Caco-2 (cell line): ENCODE measurements at regions not wholly inside any gene's neighbourhood (a gene's known extent, or its start where the extent isn't known, plus 50 kb on each side); places are given as distances from the start of the nearest gene placed in this dataset.

Experiments
- BruUV-seq: library from RNA; stranded (reverse); fragments of 400-500 nt; replicated peaks from 2 replicates; lab custom pipeline; 2021; lab: Mats Ljungman, UMichigan
- CTCF ChIA-PET: fragments of 300-600 bp; sonication (Branson Sonifier 250); formaldehyde crosslinking; loops from one replicate; lab custom pipeline; 2022; ENCODE audit warnings: antibody characterized with exemption; lab: Charles Lee
- POLR2A ChIA-PET: fragments of 300-600 bp; sonication (Branson Sonifier 250); formaldehyde crosslinking; loops from one replicate; lab custom pipeline; 2022; ENCODE audit warnings: antibody characterized with exemption; lab: Charles Lee
- DNase-seq, 2 experiments: peaks; one replicate each; pipeline versions ENCODE4 v3.0.0 to v3.0.0-alpha.2; 2020 to 2022
- H3K27me3 ChIP-seq: replicated peaks from 2 replicates; pipeline ENCODE4 v1.6.0; 2011; ENCODE audit warnings: low read length; ENCODE audit not compliant: control insufficient read depth, insufficient read depth
- H3K36me3 ChIP-seq: 2 replicates; pipeline ENCODE4 v1.5.1; 2011; ENCODE audit warnings: low read length; ENCODE audit not compliant: control insufficient read depth, insufficient read depth
- H3K4me1 ChIP-seq: fragments of 250-450 bp; sonication (Bioruptor Pico); 2 replicates; pipeline ENCODE4 v1.5.1; 2020; ENCODE audit warnings: mild to moderate bottlenecking
- H3K4me3 ChIP-seq: 2 replicates; pipeline ENCODE4 v1.5.1; 2011; ENCODE audit warnings: low read depth, mild to moderate bottlenecking, control low read depth, low read length
- H3K9me3 ChIP-seq: fragments of 250-450 bp; sonication (Bioruptor Pico); 2 replicates; pipeline ENCODE4 v1.5.1; 2020; ENCODE audit warnings: mild to moderate bottlenecking, moderate library complexity
- H3K27ac Mint-ChIP-seq: one replicate; pipeline ENCODE4 v1.8.0; 2022; ENCODE audit warnings: mixed read lengths; ENCODE audit not compliant: unreplicated experiment
- H3K27me3 Mint-ChIP-seq: one replicate; pipeline ENCODE4 v1.8.0; 2022; ENCODE audit warnings: mixed read lengths; ENCODE audit not compliant: insufficient read depth, unreplicated experiment
- H3K36me3 Mint-ChIP-seq: one replicate; pipeline ENCODE4 v1.8.0; 2022; ENCODE audit warnings: mild to moderate bottlenecking, mixed read lengths; ENCODE audit not compliant: insufficient read depth, unreplicated experiment
- H3K4me1 Mint-ChIP-seq: one replicate; pipeline ENCODE4 v1.8.0; 2022; ENCODE audit warnings: low read depth, mixed read lengths; ENCODE audit not compliant: unreplicated experiment
- H3K4me3 Mint-ChIP-seq: one replicate; pipeline ENCODE4 v1.8.0; 2022; ENCODE audit warnings: mild to moderate bottlenecking, moderate library complexity, mixed read lengths; ENCODE audit not compliant: unreplicated experiment
- H3K9me3 Mint-ChIP-seq: one replicate; pipeline ENCODE4 v1.8.0; 2022; ENCODE audit warnings: mixed read lengths; ENCODE audit not compliant: unreplicated experiment
- intact Hi-C: fragments of 100-400 bp; cut with micrococcal nuclease; formaldehyde crosslinking; loops from one replicate; pipeline ENCODE4 v1.10.0; 2022; ENCODE audit not compliant: unreplicated experiment
- TF ChIP-seq, protein P1 (sequence below), 2 experiments: fragments of 200-600 bp in 1 of 2; IDR thresholded peaks; 1 replicate in 1 of 2; 2 replicates in 1 of 2; pipeline versions ENCODE4 v1.5.1 to v1.8.0; 2011 to 2022; ENCODE audit warnings: antibody characterized with exemption in 1 of 2, control low read depth in 1 of 2, inconsistent platforms in 1 of 2, low read depth in 1 of 2, low read length in 1 of 2, mild to moderate bottlenecking in 1 of 2, moderate library complexity in 1 of 2; ENCODE audit not compliant: insufficient read depth in 1 of 2, severe bottlenecking in 1 of 2, unreplicated experiment in 1 of 2

DNA sequence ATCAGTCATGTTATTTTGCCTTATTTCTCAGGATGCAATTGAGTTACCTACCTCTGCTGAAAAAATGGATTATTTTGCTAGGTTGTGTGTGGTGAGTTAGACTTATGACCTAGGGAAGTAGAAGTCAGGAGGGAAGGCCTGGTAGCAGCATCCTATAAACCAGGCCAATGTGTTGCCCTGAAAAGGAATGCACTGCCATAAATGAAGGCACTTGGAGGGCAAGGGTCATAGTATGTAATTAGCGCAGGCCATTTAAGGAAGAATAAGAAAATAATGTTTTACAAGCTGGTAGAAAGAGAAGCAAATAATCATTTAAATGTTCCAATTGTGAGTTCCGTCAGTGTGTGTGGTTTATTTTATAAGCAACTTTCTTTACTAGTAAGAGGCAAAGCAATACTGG lies 698.8 kb downstream of the KCNJ2 start:
- no peak overlapping the region for H3K27ac Mint-ChIP-seq
- no TSS peak for BruUV-seq
- peak in 1 of 2 experiments; percentile 46 for DNase-seq
- Histone ChIP-seq H3K4me1 (peaks cover 15% of the 10 kb centered on the region), H3K4me3 (no peak overlapping the region), H3K27me3 (no peaks in the 10 kb centered on the region), H3K9me3 (no peaks in the 10 kb centered on the region; the same call in 1 of the 2 replicates), H3K36me3 (no peaks in the 10 kb centered on the region)
- intact Hi-C loops: no loop called here
- no peaks in the 10 kb centered on the region for H3K36me3 Mint-ChIP-seq
- ChIA-PET CTCF (no interaction called here), POLR2A (no interaction called here)
- peaks cover 6% of the 10 kb centered on the region for H3K4me1 Mint-ChIP-seq
- no peaks in the 10 kb centered on the region for H3K27me3 Mint-ChIP-seq
- TF ChIP-seq, protein P1, sequence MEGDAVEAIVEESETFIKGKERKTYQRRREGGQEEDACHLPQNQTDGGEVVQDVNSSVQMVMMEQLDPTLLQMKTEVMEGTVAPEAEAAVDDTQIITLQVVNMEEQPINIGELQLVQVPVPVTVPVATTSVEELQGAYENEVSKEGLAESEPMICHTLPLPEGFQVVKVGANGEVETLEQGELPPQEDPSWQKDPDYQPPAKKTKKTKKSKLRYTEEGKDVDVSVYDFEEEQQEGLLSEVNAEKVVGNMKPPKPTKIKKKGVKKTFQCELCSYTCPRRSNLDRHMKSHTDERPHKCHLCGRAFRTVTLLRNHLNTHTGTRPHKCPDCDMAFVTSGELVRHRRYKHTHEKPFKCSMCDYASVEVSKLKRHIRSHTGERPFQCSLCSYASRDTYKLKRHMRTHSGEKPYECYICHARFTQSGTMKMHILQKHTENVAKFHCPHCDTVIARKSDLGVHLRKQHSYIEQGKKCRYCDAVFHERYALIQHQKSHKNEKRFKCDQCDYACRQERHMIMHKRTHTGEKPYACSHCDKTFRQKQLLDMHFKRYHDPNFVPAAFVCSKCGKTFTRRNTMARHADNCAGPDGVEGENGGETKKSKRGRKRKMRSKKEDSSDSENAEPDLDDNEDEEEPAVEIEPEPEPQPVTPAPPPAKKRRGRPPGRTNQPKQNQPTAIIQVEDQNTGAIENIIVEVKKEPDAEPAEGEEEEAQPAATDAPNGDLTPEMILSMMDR (IDR thresholded peaks at IDR 0.05; ENCODE audit: insufficient read depth in 1 of 2, low read depth in 1 of 2, low read length in 1 of 2, severe bottlenecking in 1 of 2, unreplicated experiment in 1 of 2): no peak
- peaks cover 18% of the 10 kb centered on the region for H3K9me3 Mint-ChIP-seq
- H3K4me3 Mint-ChIP-seq: no peak overlapping the region

DNA sequence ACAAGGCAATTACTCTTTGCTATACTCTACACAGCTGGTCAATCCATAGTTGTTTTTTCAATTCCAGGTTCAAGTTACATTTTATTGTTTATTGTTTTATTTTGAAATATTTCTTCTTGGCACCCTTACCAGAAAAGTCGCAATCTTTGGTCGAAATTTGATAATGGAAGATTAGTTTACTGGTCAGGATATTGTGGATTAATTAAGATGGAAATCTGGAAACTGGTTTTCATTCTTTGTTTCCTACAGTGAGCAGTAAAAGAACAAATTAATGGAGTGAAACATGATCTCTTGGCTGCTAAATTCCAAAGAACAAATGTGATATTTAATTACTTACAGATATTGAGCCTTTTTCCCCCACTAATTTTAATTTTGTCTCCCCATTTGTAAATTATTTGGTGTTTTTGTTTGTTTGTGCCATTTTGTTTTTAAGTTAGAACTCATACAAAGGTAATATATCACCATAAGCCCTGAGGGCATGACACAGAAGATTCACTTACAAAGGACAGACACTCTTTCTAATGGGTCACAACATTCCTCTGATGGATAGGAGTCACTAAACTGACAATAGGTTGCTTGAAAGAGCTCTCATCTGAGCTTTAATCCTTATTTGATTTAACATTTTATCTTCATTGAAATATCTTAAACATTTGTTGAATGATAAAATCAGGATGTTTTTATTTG lies 700.2 kb downstream of the KCNJ2 start:
- CTCF ChIA-PET: no interaction called here
- no peak overlapping the region for H3K4me3 Mint-ChIP-seq
- DNase-seq: no peak
- H3K36me3 Mint-ChIP-seq: no peaks in the 10 kb centered on the region
- no peaks in the 10 kb centered on the region for H3K36me3 ChIP-seq
- intact Hi-C loops: no loop called here
- H3K9me3 ChIP-seq: no peaks in the 10 kb centered on the region; the same call in 1 of the 2 replicates
- no peak overlapping the region for H3K4me3 ChIP-seq
- no TSS peak for BruUV-seq
- H3K4me1 Mint-ChIP-seq: peaks cover 6% of the 10 kb centered on the region
- no peaks in the 10 kb centered on the region for H3K27me3 ChIP-seq
- TF ChIP-seq, protein P1 (IDR thresholded peaks at IDR 0.05; ENCODE audit: insufficient read depth in 1 of 2, low read depth in 1 of 2, low read length in 1 of 2, severe bottlenecking in 1 of 2, unreplicated experiment in 1 of 2): no peak
- peaks cover 4% of the 10 kb centered on the region for H3K9me3 Mint-ChIP-seq
- POLR2A ChIA-PET: no interaction called here
- peaks cover 15% of the 10 kb centered on the region for H3K4me1 ChIP-seq
- no peaks in the 10 kb centered on the region for H3K27me3 Mint-ChIP-seq
- no peak overlapping the region for H3K27ac Mint-ChIP-seq

DNA sequence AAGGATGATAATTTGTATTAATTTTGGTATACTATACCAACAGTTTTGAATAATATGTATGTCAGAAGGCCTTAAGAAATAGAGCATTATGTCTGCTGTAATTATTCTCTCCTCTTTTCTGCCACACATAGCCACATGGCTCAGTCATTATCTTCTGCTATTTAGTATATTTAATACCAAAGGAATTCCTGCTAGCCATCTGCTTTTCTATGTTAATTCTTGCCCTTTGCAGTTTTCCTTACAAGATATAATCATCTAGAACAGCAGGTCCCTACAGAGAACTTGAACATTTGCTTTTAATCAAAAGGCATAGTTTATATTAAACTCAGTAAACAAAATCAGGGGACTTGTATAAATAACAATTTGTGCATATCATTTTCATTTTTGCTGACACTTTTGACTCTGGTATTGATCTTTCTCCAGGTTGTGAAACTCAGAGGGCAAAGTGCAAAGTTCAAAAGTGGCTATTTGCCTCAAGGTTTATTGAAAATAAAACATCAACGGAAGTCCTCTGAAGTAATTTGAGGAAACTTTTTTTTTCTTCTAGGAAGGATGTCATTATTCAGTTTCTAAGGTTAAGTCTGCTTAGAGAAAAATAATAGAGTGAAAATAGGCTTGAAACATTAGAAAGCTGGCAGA lies 702.0 kb downstream of the KCNJ2 start:
- Histone ChIP-seq H3K4me1 (peaks cover 15% of the 10 kb centered on the region), H3K9me3 (no peaks in the 10 kb centered on the region), H3K36me3 (no peaks in the 10 kb centered on the region), H3K27me3 (no peaks in the 10 kb centered on the region), H3K4me3 (no peak overlapping the region)
- no peaks in the 10 kb centered on the region for H3K27me3 Mint-ChIP-seq
- H3K36me3 Mint-ChIP-seq: no peaks in the 10 kb centered on the region
- no peaks in the 10 kb centered on the region for H3K9me3 Mint-ChIP-seq
- no TSS peak for BruUV-seq
- DNase-seq: no peak
- no peak overlapping the region for H3K4me3 Mint-ChIP-seq
- intact Hi-C loops: no loop called here
- H3K4me1 Mint-ChIP-seq: peaks cover 6% of the 10 kb centered on the region
- no peak overlapping the region for H3K27ac Mint-ChIP-seq
- CTCF ChIA-PET: no interaction called here
- TF ChIP-seq, protein P1 (IDR thresholded peaks at IDR 0.05; ENCODE audit: insufficient read depth in 1 of 2, low read depth in 1 of 2, low read length in 1 of 2, severe bottlenecking in 1 of 2, unreplicated experiment in 1 of 2): no peak
- POLR2A ChIA-PET: no interaction called here
